ENCODE measurements at regions not wholly inside any gene's neighbourhood (a gene's known extent, or its start where the extent isn't known, plus 50 kb on each side); places are given as distances from the start of the nearest gene placed in this dataset.
A peak's percentile ranks its signal among the peaks of the same experiment; 100 is the strongest.

DNA sequence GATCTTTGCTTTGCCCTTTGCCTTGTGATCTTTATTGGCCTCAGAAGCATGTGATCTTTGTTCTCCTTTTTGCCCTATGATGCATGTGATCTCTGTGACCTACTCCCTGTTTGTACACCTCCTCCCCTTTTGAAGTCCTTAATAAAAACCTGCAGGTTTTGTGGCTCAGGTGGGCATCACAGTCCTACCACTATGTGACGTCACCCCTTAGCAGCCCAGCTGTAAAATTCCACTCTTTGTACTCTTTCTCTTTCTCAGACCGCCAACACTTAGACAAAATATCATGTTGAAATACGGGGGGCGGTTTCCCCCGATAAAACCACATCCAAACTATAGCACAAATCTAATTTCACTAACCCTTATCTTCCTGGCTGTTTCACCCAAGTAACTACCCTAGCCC is 76.7 kb upstream of the RAPGEF4 start:
- Histone ChIP-seq H3K9me3 (ENCODE audit: control insufficient read depth, insufficient read depth, low read depth, low read length) (no peaks in the 10 kb centered on the region), H3K27ac (ENCODE audit: insufficient read depth, low read length) (no peak overlapping the region), H3K79me2 (ENCODE audit: control insufficient read depth, insufficient read depth, low read length) (no peaks in the 10 kb centered on the region), H2AFZ (ENCODE audit: low read length) (no peak overlapping the region), H3K4me3 (replicated peaks in 1 of 4; ENCODE audit: control extremely low read depth in 1 of 4, insufficient read depth in 1 of 4, low read depth in 3 of 4, low read length in 4 of 4) (no peak overlapping the region), H3K27me3 (ENCODE audit: control insufficient read depth, insufficient read depth, low read length) (no peaks in the 10 kb centered on the region), H3K9ac (ENCODE audit: insufficient read depth, low read length) (no peak overlapping the region), H3K4me2 (ENCODE audit: extremely low read depth, insufficient read depth, low read length) (no peak overlapping the region), H4K20me1 (ENCODE audit: control insufficient read depth, extremely low read depth, insufficient read depth, low read length) (no peaks in the 10 kb centered on the region), H3K36me3 (ENCODE audit: control insufficient read depth, insufficient read depth, low read length) (no peaks in the 10 kb centered on the region), H3K4me1 (ENCODE audit: control insufficient read depth, extremely low read depth, insufficient read depth, low read length) (peaks cover 3% of the 10 kb centered on the region)
- TF ChIP-seq EZH2 (IDR thresholded peaks at IDR 0.05; ENCODE audit: low read length, missing control alignments), result no peak
- TF ChIP-seq, protein P1, sequence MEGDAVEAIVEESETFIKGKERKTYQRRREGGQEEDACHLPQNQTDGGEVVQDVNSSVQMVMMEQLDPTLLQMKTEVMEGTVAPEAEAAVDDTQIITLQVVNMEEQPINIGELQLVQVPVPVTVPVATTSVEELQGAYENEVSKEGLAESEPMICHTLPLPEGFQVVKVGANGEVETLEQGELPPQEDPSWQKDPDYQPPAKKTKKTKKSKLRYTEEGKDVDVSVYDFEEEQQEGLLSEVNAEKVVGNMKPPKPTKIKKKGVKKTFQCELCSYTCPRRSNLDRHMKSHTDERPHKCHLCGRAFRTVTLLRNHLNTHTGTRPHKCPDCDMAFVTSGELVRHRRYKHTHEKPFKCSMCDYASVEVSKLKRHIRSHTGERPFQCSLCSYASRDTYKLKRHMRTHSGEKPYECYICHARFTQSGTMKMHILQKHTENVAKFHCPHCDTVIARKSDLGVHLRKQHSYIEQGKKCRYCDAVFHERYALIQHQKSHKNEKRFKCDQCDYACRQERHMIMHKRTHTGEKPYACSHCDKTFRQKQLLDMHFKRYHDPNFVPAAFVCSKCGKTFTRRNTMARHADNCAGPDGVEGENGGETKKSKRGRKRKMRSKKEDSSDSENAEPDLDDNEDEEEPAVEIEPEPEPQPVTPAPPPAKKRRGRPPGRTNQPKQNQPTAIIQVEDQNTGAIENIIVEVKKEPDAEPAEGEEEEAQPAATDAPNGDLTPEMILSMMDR (conservative IDR thresholded peaks at IDR 0.05 in 1 of 2, IDR thresholded peaks at IDR 0.05 in 1 of 2; ENCODE audit: low read depth in 1 of 2, low read length in 2 of 2), result no peak
- no peak for DNase-seq (ENCODE audit: low read depth in 2 of 2)

DNA sequence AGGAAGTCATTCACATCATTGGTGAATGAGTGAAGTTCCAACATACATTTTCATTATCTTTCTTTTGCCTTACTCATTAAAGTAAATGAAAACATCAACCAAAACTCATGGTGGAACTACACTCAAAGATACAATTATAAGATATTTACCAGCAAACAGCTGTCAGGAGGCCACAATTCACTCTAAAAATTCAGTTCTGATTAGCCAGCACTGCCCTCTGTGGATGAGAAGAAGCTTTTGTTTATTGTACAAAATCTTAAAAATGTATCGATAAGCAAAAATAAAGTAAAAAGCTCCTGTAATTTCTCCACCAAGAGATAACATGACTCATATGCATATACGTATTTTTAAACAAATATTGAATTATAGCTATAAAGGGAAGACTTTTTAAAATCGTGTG is 73.5 kb upstream of the RAPGEF4 start:
- DNase-seq (ENCODE audit: low read depth in 2 of 2), result peak in 1 of 2 donors; percentile 68
- Histone ChIP-seq H3K9me3 (ENCODE audit: control insufficient read depth, insufficient read depth, low read depth, low read length) (no peaks in the 10 kb centered on the region), H3K27ac (ENCODE audit: insufficient read depth, low read length) (no peak overlapping the region), H3K79me2 (ENCODE audit: control insufficient read depth, insufficient read depth, low read length) (no peaks in the 10 kb centered on the region), H3K9ac (ENCODE audit: insufficient read depth, low read length) (no peak overlapping the region), H3K36me3 (ENCODE audit: control insufficient read depth, insufficient read depth, low read length) (no peaks in the 10 kb centered on the region), H2AFZ (ENCODE audit: low read length) (no peak overlapping the region), H3K4me2 (ENCODE audit: extremely low read depth, insufficient read depth, low read length) (no peak overlapping the region), H3K27me3 (ENCODE audit: control insufficient read depth, insufficient read depth, low read length) (no peaks in the 10 kb centered on the region), H3K4me1 (ENCODE audit: control insufficient read depth, extremely low read depth, insufficient read depth, low read length) (no peaks in the 10 kb centered on the region), H3K4me3 (replicated peaks in 1 of 4; ENCODE audit: control extremely low read depth in 1 of 4, insufficient read depth in 1 of 4, low read depth in 3 of 4, low read length in 4 of 4) (no peak overlapping the region), H4K20me1 (ENCODE audit: control insufficient read depth, extremely low read depth, insufficient read depth, low read length) (no peaks in the 10 kb centered on the region)
- TF ChIP-seq, protein P1 (conservative IDR thresholded peaks at IDR 0.05 in 1 of 2, IDR thresholded peaks at IDR 0.05 in 1 of 2; ENCODE audit: low read depth in 1 of 2, low read length in 2 of 2), result peak in 1 of 2 donors; percentile 25
- no peak for TF ChIP-seq EZH2 (IDR thresholded peaks at IDR 0.05; ENCODE audit: low read length, missing control alignments)

DNA sequence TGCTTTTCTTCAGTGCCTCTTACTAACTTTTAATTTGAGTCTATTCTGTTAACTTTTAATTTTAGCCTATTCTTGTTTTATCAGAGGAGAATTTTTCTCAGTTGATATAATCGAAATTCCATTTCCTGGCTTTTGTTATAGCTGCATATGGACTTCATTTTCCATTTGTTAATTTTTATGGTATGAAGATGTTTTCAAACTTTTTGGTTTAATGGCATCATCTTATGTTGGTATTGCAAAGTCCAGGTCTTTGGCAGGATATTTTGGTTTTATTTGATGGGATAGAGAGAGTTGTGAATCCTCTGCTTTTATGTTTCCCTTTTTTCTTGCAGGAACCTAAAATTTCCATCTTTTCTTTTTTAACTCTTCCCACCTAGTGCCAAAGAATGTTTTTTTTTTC is 70.9 kb upstream of the RAPGEF4 start:
- H3K79me2 ChIP-seq (ENCODE audit: control insufficient read depth, insufficient read depth, low read length), result no peaks in the 10 kb centered on the region
- peaks cover 5% of the 10 kb centered on the region for H3K4me1 ChIP-seq (ENCODE audit: control insufficient read depth, extremely low read depth, insufficient read depth, low read length)
- H3K4me2 ChIP-seq (ENCODE audit: extremely low read depth, insufficient read depth, low read length), result no peak overlapping the region
- TF ChIP-seq EZH2 (IDR thresholded peaks at IDR 0.05; ENCODE audit: low read length, missing control alignments), result no peak
- TF ChIP-seq, protein P1 (conservative IDR thresholded peaks at IDR 0.05 in 1 of 2, IDR thresholded peaks at IDR 0.05 in 1 of 2; ENCODE audit: low read depth in 1 of 2, low read length in 2 of 2), result no peak
- no peaks in the 10 kb centered on the region for H4K20me1 ChIP-seq (ENCODE audit: control insufficient read depth, extremely low read depth, insufficient read depth, low read length)
- no peak for DNase-seq (ENCODE audit: low read depth in 2 of 2)
- no peaks in the 10 kb centered on the region for H3K27me3 ChIP-seq (ENCODE audit: control insufficient read depth, insufficient read depth, low read length)
- H3K9ac ChIP-seq (ENCODE audit: insufficient read depth, low read length), result no peak overlapping the region
- H2AFZ ChIP-seq (ENCODE audit: low read length), result no peak overlapping the region
- no peaks in the 10 kb centered on the region for H3K36me3 ChIP-seq (ENCODE audit: control insufficient read depth, insufficient read depth, low read length)
- no peak overlapping the region for H3K4me3 ChIP-seq (replicated peaks in 1 of 4; ENCODE audit: control extremely low read depth in 1 of 4, insufficient read depth in 1 of 4, low read depth in 3 of 4, low read length in 4 of 4)
- H3K9me3 ChIP-seq (ENCODE audit: control insufficient read depth, insufficient read depth, low read depth, low read length), result no peaks in the 10 kb centered on the region
- H3K27ac ChIP-seq (ENCODE audit: insufficient read depth, low read length), result no peak overlapping the region
